SH-SY5Y (cell line): ENCODE measurements at regions not wholly inside any gene's neighbourhood (a gene's known extent, or its start where the extent isn't known, plus 50 kb on each side); places are given as distances from the start of the nearest gene placed in this dataset.

Experiments used
- GATA2 ChIP-seq: IDR thresholded peaks from 2 replicates; pipeline ENCODE4 v1.6.1; 2011; ENCODE audit warnings: mild to moderate bottlenecking, low read depth, low read length
- GATA3 ChIP-seq: IDR thresholded peaks from 2 replicates; pipeline ENCODE4 v1.6.1; 2011; ENCODE audit warnings: low read depth, mild to moderate bottlenecking, low read length, moderate library complexity

DNA sequence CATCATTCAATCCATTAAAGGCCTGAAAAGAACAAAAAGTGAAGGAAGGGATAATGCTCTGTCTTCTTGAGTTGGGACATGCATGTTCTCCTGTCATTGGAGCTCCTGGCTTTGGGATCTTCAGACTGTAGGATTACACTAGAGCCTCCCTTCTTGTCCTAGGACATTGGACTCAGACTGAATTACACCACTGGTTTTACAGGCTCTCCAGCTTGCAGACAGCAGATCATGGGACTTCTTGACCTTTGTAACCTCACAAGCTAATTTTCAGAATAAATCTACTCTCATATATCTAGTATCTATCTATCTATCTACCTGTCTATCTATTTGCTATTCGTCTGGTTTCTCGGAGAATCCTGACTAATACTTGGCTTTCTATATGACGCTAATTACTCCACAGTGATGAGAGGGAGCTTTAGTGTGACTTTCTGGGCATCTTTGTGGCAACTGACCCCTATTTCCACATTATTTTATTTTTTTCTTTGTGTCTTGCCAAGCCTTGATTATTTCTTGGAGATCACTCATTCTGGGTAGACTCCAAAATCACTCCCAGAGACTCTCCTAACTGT lies 151.9 kb upstream of the ZNF184 start:
- TF ChIP-seq GATA2: no peak
- TF ChIP-seq GATA3: no peak
